ENCODE measurements at regions not wholly inside any gene's neighbourhood (a gene's known extent, or its start where the extent isn't known, plus 50 kb on each side); places are given as distances from the start of the nearest gene placed in this dataset.

GRCh38 chr11:105333153-105333552 is 193.6 kb upstream of the CARD18 start:
- TF ChIP-seq CTCF (conservative IDR thresholded peaks at IDR 0.05; ENCODE audit: low read length), result no peak
- TF ChIP-seq EZH2phosphoT487 (IDR thresholded peaks at IDR 0.05; ENCODE audit: borderline replicate concordance), result no peak
